NB4 (cell line): ENCODE measurements at regions not wholly inside any gene's neighbourhood (a gene's known extent, or its start where the extent isn't known, plus 50 kb on each side); places are given as distances from the start of the nearest gene placed in this dataset.

Experiments
- DNase-seq: peaks from one replicate; pipeline ENCODE4 v3.0.0; 2010; ENCODE audit warnings: low read depth
- H3K4me3 ChIP-seq: one replicate; pipeline ENCODE4 v1.5.1; 2011; ENCODE audit warnings: mild to moderate bottlenecking, low read depth, low read length, moderate library complexity
- MYC ChIP-seq: IDR thresholded peaks from 2 replicates; pipeline ENCODE4 v1.6.1; 2011; ENCODE audit warnings: low read depth, low read length
- POLR2A ChIP-seq: IDR thresholded peaks from 2 replicates; pipeline ENCODE4 v1.6.1; 2011; ENCODE audit warnings: mild to moderate bottlenecking; ENCODE audit not compliant: insufficient read length; ENCODE audit errors: extremely low read depth
- TF ChIP-seq, protein P1 (sequence below): IDR thresholded peaks from one replicate; pipeline ENCODE4 v1.5.1; 2012; ENCODE audit warnings: low read depth, low read length
- TF ChIP-seq, protein P2 (sequence below): IDR thresholded peaks from 2 replicates; pipeline ENCODE4 v1.6.1; 2011; ENCODE audit warnings: low read depth, low read length

DNA sequence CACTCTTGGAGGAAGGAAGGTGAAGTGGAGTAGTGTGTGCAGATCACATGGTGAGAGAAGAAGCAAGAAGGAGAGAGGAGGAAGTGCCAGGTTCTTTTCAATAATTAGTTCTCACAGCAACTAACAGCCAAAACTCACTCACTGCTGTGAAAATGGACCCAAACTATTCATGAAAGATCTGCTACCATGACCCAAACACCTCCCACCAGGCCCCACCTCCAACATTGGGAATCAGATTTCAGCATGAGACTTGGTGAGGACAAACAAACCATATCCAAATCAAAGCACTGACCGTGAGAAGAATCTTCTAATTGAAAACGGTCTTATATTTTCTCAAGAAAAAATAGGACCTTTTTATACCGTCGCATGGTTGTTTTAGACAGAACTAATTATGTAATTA is 468.7 kb upstream of the TYRP1 start:
- TF ChIP-seq, protein P1, sequence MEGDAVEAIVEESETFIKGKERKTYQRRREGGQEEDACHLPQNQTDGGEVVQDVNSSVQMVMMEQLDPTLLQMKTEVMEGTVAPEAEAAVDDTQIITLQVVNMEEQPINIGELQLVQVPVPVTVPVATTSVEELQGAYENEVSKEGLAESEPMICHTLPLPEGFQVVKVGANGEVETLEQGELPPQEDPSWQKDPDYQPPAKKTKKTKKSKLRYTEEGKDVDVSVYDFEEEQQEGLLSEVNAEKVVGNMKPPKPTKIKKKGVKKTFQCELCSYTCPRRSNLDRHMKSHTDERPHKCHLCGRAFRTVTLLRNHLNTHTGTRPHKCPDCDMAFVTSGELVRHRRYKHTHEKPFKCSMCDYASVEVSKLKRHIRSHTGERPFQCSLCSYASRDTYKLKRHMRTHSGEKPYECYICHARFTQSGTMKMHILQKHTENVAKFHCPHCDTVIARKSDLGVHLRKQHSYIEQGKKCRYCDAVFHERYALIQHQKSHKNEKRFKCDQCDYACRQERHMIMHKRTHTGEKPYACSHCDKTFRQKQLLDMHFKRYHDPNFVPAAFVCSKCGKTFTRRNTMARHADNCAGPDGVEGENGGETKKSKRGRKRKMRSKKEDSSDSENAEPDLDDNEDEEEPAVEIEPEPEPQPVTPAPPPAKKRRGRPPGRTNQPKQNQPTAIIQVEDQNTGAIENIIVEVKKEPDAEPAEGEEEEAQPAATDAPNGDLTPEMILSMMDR: no peak
- TF ChIP-seq MYC: no peak
- TF ChIP-seq, protein P2, sequence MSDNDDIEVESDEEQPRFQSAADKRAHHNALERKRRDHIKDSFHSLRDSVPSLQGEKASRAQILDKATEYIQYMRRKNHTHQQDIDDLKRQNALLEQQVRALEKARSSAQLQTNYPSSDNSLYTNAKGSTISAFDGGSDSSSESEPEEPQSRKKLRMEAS: no peak
- TF ChIP-seq POLR2A: no peak
- no peak for DNase-seq
- H3K4me3 ChIP-seq: no peak overlapping the region

DNA sequence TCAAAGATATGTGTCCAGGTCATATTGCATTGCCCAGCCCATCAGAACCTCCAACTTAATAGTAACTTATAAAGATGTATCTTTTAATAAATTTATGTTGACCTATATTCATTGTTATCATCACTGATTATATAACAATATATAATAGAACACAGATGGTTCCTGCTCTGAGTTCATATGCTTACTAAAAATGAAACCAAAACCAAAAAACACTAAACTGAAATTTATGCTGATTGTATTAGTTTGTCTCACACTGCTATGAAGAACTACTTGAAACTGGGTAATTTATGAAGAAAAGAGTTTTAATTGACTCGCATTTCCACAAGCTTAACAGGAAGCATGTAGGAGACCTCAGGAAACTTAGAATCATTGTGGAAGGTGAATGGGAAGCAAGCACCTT is 462.5 kb upstream of the TYRP1 start:
- TF ChIP-seq MYC: no peak
- TF ChIP-seq, protein P1: no peak
- TF ChIP-seq, protein P2: no peak
- no peak overlapping the region for H3K4me3 ChIP-seq
- no peak for DNase-seq

DNA sequence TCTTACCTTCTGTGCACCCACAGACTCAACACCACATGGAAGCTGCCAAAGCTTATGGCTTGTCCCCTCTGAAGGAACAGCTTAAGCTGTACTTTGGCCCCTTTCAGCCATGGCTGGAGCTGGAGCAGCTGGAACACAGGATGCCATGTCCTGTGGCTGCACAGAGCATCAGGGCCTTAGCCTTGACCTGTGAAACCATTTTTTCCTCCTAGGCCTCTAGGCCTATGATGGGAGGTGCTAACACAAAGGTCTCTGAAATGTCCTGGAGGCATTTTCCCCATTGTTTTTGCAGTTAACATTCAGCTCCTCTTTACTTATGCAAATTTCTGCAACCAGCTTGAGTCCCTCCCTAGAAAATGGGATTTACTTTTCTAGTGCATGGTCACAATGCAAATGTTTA is 461.4 kb upstream of the TYRP1 start:
- TF ChIP-seq, protein P2: no peak
- no peak for TF ChIP-seq POLR2A
- TF ChIP-seq, protein P1: no peak
- no peak for TF ChIP-seq MYC
- no peak for DNase-seq
- no peak overlapping the region for H3K4me3 ChIP-seq

DNA sequence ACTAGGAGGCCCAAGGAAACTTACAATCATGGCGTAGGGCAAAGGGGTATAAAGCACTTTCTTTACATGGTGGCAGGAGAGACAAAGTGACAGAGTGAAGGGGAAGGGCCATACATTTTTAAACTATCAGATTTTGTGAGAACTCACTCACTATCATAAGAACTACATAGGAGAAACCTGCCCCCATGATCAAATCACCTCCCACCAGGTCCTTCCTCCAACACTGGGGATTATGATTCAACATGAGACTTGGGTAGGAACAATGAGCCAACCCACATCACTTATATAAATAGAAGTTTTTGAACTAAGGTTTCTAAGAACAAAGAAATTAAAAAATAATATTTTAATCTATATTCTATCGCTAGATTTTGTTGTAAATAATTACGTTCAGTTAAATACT is 460.3 kb upstream of the TYRP1 start:
- H3K4me3 ChIP-seq: no peak overlapping the region
- TF ChIP-seq POLR2A: no peak
- TF ChIP-seq, protein P1: no peak
- TF ChIP-seq, protein P2: no peak
- TF ChIP-seq MYC: no peak
- no peak for DNase-seq

DNA sequence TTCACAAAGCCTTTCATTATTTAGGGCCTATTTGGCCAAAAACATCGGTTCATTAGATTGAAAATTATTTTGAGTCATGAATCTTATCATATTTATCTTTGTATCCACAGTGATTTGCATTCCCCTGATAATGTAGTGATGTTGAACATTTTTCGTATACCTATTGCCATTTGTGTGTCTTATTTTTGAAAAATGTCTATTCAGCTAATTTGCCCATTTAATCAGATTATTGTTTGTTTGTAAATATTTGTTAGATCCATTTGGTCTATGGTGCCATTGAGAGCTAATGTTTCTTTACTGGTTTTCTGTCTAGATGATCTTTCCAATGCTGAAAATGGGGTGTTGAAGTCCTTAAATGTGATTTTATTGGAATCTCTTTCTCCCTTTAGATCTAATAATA is 439.2 kb upstream of the TYRP1 start:
- no peak overlapping the region for H3K4me3 ChIP-seq
- TF ChIP-seq, protein P2: no peak
- TF ChIP-seq, protein P1: no peak
- DNase-seq: no peak

DNA sequence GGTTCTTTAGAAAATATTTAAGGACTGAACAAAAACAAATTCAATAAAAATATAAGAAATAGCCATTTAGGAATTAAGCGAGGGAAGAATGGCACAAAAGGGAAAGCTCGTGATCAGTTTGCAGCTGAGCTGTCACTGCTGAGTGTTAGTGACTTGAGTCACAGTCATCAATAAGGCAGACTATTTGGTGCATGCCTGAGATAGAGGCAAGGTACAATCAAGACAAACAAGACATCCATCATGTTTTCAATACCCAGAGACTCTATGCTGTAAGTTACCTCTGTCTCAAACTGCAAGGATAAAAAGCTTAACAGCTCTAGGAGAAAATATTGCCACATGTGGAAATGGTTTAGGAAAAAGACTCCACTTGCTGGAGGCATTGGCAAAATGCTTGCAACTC is 426.4 kb upstream of the TYRP1 start:
- no peak for DNase-seq
- H3K4me3 ChIP-seq: no peak overlapping the region
- TF ChIP-seq POLR2A (no peak), MYC (no peak)
- TF ChIP-seq, protein P2: no peak
- TF ChIP-seq, protein P1: no peak
